ENCODE measurements at regions not wholly inside any gene's neighbourhood (a gene's known extent, or its start where the extent isn't known, plus 50 kb on each side); places are given as distances from the start of the nearest gene placed in this dataset.

- TF ChIP-seq CTCF (IDR thresholded peaks at IDR 0.05 in 8 of 11, conservative IDR thresholded peaks at IDR 0.05 in 3 of 11): no peak
- TF ChIP-seq POLR2A (IDR thresholded peaks at IDR 0.05): no peak
- no peak for TF ChIP-seq POLR2AphosphoS5 (IDR thresholded peaks at IDR 0.05)
Observed at GRCh38 chr7:86326847-86327246, 316.9 kb upstream of the GRM3 start.

Data from spleen (tissue), 7 donors.